Neutrophil (primary cell): ENCODE measurements at regions not wholly inside any gene's neighbourhood (a gene's known extent, or its start where the extent isn't known, plus 50 kb on each side); places are given as distances from the start of the nearest gene placed in this dataset.

ENCODE experiments used
- H3K27ac ChIP-seq: fragments of 200-600 bp; sonication (generic); 2 replicates; pipeline ENCODE4 v1.5.1; 2016; ENCODE audit warnings: mild to moderate bottlenecking, moderate library complexity
- H3K27me3 ChIP-seq: fragments of 200-600 bp; sonication (generic); 2 replicates; pipeline ENCODE4 v1.6.0; 2016; ENCODE audit warnings: mild to moderate bottlenecking
- H3K36me3 ChIP-seq: fragments of 200-600 bp; sonication (generic); 2 replicates; pipeline ENCODE4 v1.5.1; 2017
- H3K4me1 ChIP-seq, 2 experiments: fragments of 200-600 bp in 1 of 2; sonication (generic) in 1 of 2; 1 replicate in 1 of 2; 2 replicates in 1 of 2; pipeline versions ENCODE4 v1.5.1 to v1.6.1; 2013 to 2016; ENCODE audit warnings: low read depth in 1 of 2, low read length in 1 of 2, mild to moderate bottlenecking in 1 of 2, moderate library complexity in 1 of 2; ENCODE audit not compliant: control insufficient read depth in 1 of 2, insufficient read depth in 1 of 2
- H3K4me3 ChIP-seq, 2 experiments: fragments of 200-600 bp in 1 of 2; sonication (generic) in 1 of 2; 1 replicate in 1 of 2; 2 replicates in 1 of 2; pipeline ENCODE4 v1.5.1; 2013 to 2016; ENCODE audit warnings: low read depth in 1 of 2, low read length in 1 of 2, mild to moderate bottlenecking in 1 of 2, moderate library complexity in 1 of 2
- H3K9me3 ChIP-seq: fragments of 200-600 bp; sonication (generic); 2 replicates; pipeline ENCODE4 v1.5.1; 2016
- TF ChIP-seq, protein P1 (sequence below): fragments of 200-600 bp; sonication (generic); IDR thresholded peaks from 2 replicates; pipeline ENCODE4 v1.5.1; 2016; ENCODE audit warnings: antibody characterized with exemption

DNA sequence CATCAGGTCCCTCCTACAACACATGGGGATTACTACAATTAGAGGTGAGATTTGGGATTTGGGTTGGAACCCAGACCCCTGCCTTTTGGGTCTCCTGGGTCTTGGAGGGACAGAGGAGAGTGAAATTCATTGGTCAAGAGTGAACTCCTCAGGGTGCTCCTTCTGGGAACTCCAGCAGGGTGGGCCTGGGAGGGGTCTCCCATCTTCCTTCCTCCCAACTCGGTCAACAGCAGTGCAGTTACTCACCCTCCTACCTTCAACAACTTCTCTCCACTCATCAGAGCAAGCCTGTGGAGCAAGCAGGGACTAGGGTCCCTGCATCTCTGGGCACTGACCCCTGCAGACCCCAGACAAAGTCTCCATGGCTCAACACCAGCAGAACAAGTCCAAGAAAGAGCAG is 89.3 kb upstream of the TMPRSS2 start:
- Histone ChIP-seq H3K9me3 (no peaks in the 10 kb centered on the region), H3K4me1 (no peaks in the 10 kb centered on the region), H3K27ac (no peak overlapping the region), H3K27me3 (peaks cover 37% of the 10 kb centered on the region), H3K4me3 (no peak overlapping the region), H3K36me3 (no peaks in the 10 kb centered on the region)
- TF ChIP-seq, protein P1, sequence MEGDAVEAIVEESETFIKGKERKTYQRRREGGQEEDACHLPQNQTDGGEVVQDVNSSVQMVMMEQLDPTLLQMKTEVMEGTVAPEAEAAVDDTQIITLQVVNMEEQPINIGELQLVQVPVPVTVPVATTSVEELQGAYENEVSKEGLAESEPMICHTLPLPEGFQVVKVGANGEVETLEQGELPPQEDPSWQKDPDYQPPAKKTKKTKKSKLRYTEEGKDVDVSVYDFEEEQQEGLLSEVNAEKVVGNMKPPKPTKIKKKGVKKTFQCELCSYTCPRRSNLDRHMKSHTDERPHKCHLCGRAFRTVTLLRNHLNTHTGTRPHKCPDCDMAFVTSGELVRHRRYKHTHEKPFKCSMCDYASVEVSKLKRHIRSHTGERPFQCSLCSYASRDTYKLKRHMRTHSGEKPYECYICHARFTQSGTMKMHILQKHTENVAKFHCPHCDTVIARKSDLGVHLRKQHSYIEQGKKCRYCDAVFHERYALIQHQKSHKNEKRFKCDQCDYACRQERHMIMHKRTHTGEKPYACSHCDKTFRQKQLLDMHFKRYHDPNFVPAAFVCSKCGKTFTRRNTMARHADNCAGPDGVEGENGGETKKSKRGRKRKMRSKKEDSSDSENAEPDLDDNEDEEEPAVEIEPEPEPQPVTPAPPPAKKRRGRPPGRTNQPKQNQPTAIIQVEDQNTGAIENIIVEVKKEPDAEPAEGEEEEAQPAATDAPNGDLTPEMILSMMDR = no peak

DNA sequence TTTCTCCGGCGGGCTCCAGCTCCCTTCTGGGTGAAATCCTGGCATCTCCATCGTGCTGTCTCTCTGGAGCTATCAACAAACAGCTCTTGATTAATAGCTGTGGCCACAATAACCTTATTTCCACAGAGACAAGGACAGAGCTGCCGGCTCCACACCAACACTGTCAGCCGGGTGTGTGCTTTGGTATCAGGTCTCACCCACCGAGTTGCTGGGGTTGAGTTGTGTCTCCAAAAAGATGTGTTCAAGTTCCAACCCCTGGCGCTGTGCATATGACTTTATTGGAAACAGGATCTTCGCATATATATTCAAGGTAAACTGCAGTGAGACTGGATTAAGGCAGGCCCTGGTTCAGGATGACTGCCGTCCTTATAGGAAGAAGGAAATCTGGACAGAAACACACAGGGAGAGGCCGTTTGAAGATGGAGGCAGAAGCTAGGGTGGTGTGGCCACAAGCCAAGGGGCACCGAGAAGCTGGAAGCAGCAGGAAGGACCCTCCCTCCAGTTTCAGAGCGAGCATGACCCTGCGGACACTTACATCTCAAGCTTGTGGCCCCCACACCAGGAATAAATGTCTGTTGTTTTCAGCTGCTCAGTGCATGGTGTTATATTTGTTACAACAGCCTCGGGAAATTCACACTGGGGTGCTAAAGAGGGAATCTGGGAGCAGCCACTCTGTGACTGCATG is 88.4 kb upstream of the TMPRSS2 start:
- Histone ChIP-seq H3K4me1 (no peaks in the 10 kb centered on the region), H3K36me3 (no peaks in the 10 kb centered on the region), H3K4me3 (no peak overlapping the region), H3K27ac (no peak overlapping the region), H3K27me3 (peaks cover 35% of the 10 kb centered on the region), H3K9me3 (no peaks in the 10 kb centered on the region)
- TF ChIP-seq, protein P1 = no peak

DNA sequence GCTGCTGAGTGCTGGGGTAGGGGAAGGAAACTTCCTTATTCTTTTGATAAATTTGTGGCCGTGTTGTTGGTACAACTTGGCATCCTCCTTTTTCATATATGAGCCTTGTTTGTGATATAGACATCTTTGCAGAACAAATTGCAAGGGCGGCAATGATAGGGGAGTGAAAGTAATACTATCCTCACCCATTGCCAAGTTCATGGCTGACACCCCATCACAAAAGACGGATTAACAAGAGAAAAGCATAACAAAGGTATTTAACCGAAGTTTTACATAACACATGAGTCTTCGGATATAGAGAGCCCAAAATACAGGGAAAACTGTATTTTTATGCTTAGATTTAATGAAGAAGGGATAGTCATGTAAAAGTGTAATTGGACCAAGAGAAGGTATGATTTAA is 86.3 kb upstream of the TMPRSS2 start:
- no peak overlapping the region for H3K27ac ChIP-seq
- H3K36me3 ChIP-seq = no peaks in the 10 kb centered on the region
- no peak overlapping the region for H3K4me3 ChIP-seq
- peaks cover 22% of the 10 kb centered on the region for H3K27me3 ChIP-seq
- TF ChIP-seq, protein P1 = no peak
- H3K4me1 ChIP-seq = no peaks in the 10 kb centered on the region
- no peaks in the 10 kb centered on the region for H3K9me3 ChIP-seq

DNA sequence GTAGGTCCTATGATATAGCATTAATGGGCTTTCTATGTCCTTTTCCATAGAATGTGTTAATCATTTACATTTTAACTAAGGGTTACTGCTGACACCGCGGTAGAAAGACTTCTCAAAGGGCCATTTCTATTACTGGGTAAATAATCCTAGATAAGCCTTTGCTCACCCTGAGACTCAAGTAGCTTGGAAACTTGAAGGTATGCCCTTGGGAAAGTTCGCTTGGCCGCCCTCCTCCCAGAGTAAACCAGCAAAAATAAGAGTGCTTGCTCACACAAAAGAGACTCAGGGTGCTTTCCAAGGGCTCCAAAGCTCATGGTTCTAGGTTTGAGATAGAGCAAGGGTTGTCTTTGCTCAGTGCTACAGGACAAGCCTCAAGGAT is 85.8 kb upstream of the TMPRSS2 start:
- Histone ChIP-seq H3K4me3 (no peak overlapping the region), H3K36me3 (no peaks in the 10 kb centered on the region), H3K4me1 (no peaks in the 10 kb centered on the region), H3K27me3 (peaks cover 17% of the 10 kb centered on the region), H3K9me3 (no peaks in the 10 kb centered on the region), H3K27ac (no peak overlapping the region)
- TF ChIP-seq, protein P1 = no peak

DNA sequence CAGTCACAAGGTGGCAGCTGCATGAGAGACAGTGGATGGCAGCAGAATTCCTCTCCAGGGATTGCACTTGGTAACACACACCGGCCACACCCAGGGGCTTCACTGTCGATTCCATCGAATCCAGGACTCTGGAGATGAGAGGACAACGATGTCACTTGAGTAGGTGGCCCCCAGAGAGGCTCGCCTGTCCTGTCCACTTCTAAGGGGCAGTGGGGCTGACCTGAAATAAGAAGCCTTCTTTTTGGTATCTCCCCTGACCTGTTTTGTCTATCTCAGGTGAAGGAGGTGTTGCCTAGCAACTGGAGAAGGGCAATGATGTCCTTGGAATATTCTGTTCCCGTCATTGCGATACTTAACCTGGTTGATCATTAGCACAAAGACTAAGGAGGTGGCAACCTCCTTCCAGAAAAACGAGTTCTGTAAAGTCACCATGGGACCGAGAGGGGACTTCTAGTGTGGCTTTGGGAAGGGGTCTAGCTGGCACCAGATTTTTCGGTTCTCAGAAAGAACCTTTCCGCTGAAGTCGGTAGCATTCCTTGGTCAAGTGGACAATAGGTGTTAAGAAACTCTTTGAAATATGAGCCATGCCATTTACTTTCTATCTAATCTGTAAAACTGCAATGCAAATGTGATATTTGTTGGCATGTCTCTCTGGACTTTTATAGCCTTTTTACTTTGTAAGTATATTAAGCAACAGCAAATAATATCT is 85.2 kb upstream of the TMPRSS2 start:
- Histone ChIP-seq H3K27ac (no peak overlapping the region), H3K4me3 (no peak overlapping the region), H3K27me3 (peaks cover 14% of the 10 kb centered on the region), H3K9me3 (no peaks in the 10 kb centered on the region), H3K36me3 (no peaks in the 10 kb centered on the region), H3K4me1 (no peaks in the 10 kb centered on the region)
- TF ChIP-seq, protein P1 = no peak
